SK-N-SH (cell line): ENCODE measurements at regions not wholly inside any gene's neighbourhood (a gene's known extent, or its start where the extent isn't known, plus 50 kb on each side); places are given as distances from the start of the nearest gene placed in this dataset.

Experiments used
- CTCF ChIA-PET: fragments of 300-600, 350-600 bp; formaldehyde crosslinking; extraction: SDS; loops from one replicate; lab custom pipeline; 2021; lab: Yijun Ruan, JAX
- POLR2A ChIA-PET: fragments of 350-600 bp; sonication (Branson Sonifier 250); formaldehyde crosslinking; extraction: SDS; loops from one replicate; lab custom pipeline; 2020; ENCODE audit warnings: antibody characterized with exemption, inconsistent platforms; lab: Yijun Ruan, JAX
- DNase-seq: peaks from one replicate; pipeline ENCODE4 v3.0.0; 2012
- H2AFZ ChIP-seq: fragments of 200-600 bp; sonication (generic); 2 replicates; pipeline ENCODE4 v1.8.1; 2016; ENCODE audit warnings: antibody characterized with exemption, mild to moderate bottlenecking, low read depth
- H3F3A ChIP-seq: fragments of 200-600 bp; sonication (generic); replicated peaks from 2 replicates; pipeline ENCODE3; 2016; ENCODE audit warnings: antibody characterized with exemption, mild to moderate bottlenecking; ENCODE audit not compliant: insufficient read depth
- H3K27ac ChIP-seq, 2 experiments: fragments of 200-500 bp in 1 of 2; fragments of 200-600 bp in 1 of 2; sonication (Bioruptor generic) in 1 of 2; sonication (generic), shearing (Covaris generic) in 1 of 2; 2 replicates each; pipeline versions ENCODE4 v1.5.1 to v1.6.1; 2014 to 2016; ENCODE audit warnings: low read depth in 2 of 2, inconsistent platforms in 1 of 2, low read length in 1 of 2, mild to moderate bottlenecking in 1 of 2, mixed read lengths in 1 of 2
- H3K27me3 ChIP-seq: fragments of 200-600 bp; sonication (generic), shearing (Covaris generic); 2 replicates; pipeline ENCODE4 v1.6.1; 2016; ENCODE audit warnings: mixed run types; ENCODE audit not compliant: insufficient read depth
- H3K36me3 ChIP-seq, 2 experiments: fragments of 200-500 bp in 1 of 2; fragments of 200-600 bp in 1 of 2; sonication (Bioruptor generic) in 1 of 2; sonication (generic) in 1 of 2; replicated peaks in 1 of 2; 2 replicates each; pipeline versions ENCODE3 to v1.5.1; 2014 to 2016; ENCODE audit warnings: low read length in 1 of 2, mild to moderate bottlenecking in 1 of 2; ENCODE audit not compliant: insufficient read depth in 2 of 2, control insufficient read depth in 1 of 2
- H3K4me1 ChIP-seq, 2 experiments: fragments of 200-500 bp in 1 of 2; fragments of 200-600 bp in 1 of 2; sonication (Bioruptor generic) in 1 of 2; sonication (generic), shearing (Covaris generic) in 1 of 2; 2 replicates each; pipeline versions ENCODE4 v1.5.1 to v1.6.1; 2014 to 2016; ENCODE audit warnings: low read depth in 1 of 2, low read length in 1 of 2, mixed run types in 1 of 2; ENCODE audit not compliant: insufficient read depth in 2 of 2, control insufficient read depth in 1 of 2
- H3K4me2 ChIP-seq: fragments of 200-600 bp; sonication (generic), shearing (Covaris generic); 2 replicates; pipeline ENCODE4 v1.6.1; 2017; ENCODE audit warnings: mixed run types
- H3K4me3 ChIP-seq, 2 experiments: fragments of 200-500 bp in 1 of 2; fragments of 200-600 bp in 1 of 2; sonication (Bioruptor generic) in 1 of 2; sonication (generic), shearing (Covaris generic) in 1 of 2; 2 replicates each; pipeline versions ENCODE4 v1.5.1 to v1.8.1; 2014 to 2016; ENCODE audit warnings: low read depth in 2 of 2, inconsistent platforms in 1 of 2, low read length in 1 of 2, mild to moderate bottlenecking in 1 of 2, mixed read lengths in 1 of 2, moderate library complexity in 1 of 2
- H3K79me2 ChIP-seq: fragments of 200-600 bp; sonication (generic); 2 replicates; pipeline ENCODE4 v1.8.1; 2017; ENCODE audit warnings: mild to moderate bottlenecking; ENCODE audit not compliant: insufficient read depth
- H3K9ac ChIP-seq: fragments of 200-600 bp; sonication (generic); 2 replicates; pipeline ENCODE4 v1.6.1; 2017; ENCODE audit warnings: mixed run types
- H3K9me2 ChIP-seq: fragments of 200-600 bp; sonication (generic); 2 replicates; pipeline ENCODE4 v1.6.1; 2017; ENCODE audit warnings: mixed run types
- H3K9me3 ChIP-seq: fragments of 200-600 bp; sonication (generic); 2 replicates; pipeline ENCODE4 v1.6.1; 2017; ENCODE audit warnings: mixed run types, mild to moderate bottlenecking, moderate library complexity
- H4K20me1 ChIP-seq: fragments of 200-600 bp; sonication (generic); 2 replicates; pipeline ENCODE4 v1.6.1; 2017; ENCODE audit warnings: mild to moderate bottlenecking, mixed run types; ENCODE audit not compliant: insufficient read depth
- CHD2 ChIP-seq: fragments of 150-350 bp; IDR thresholded peaks from 2 replicates; pipeline ENCODE4 v1.6.1; 2018; ENCODE audit warnings: low read length; ENCODE audit not compliant: partially characterized antibody
- ELF1 ChIP-seq: IDR thresholded peaks from 2 replicates; pipeline ENCODE4 v1.4.0; 2012
- EP300 ChIP-seq, 2 experiments: IDR thresholded peaks; 2 replicates each; pipeline versions ENCODE4 v1.4.0 to v1.6.1; 2012; ENCODE audit warnings: borderline replicate concordance in 1 of 2, low read depth in 1 of 2, low read length in 1 of 2
- EZH2phosphoT487 ChIP-seq: fragments of 200-600 bp; sonication (generic); IDR thresholded peaks from 2 replicates; pipeline ENCODE4 v1.6.1; 2017; ENCODE audit warnings: low read depth, mixed run types, mild to moderate bottlenecking, antibody characterized with exemption, moderate library complexity, borderline replicate concordance
- FOSL2 ChIP-seq: IDR thresholded peaks from 2 replicates; pipeline ENCODE4 v1.4.0; 2012; ENCODE audit warnings: low read depth, mild to moderate bottlenecking, moderate library complexity, borderline replicate concordance
- FOXJ3 ChIP-seq: sonication (generic); formaldehyde crosslinking; IDR thresholded peaks from 2 replicates; pipeline ENCODE4 v1.5.1; 2020; ENCODE audit warnings: mild to moderate bottlenecking, missing genetic modification reagents
- FOXM1 ChIP-seq: IDR thresholded peaks from 2 replicates; pipeline ENCODE4 v1.4.0; 2012; ENCODE audit warnings: low read depth, mild to moderate bottlenecking
- GATA2 ChIP-seq: sonication (generic); formaldehyde crosslinking; IDR thresholded peaks from 2 replicates; pipeline ENCODE4 v1.5.0; 2020; ENCODE audit warnings: mild to moderate bottlenecking, missing genetic modification reagents
- MEF2A ChIP-seq: IDR thresholded peaks from 2 replicates; pipeline ENCODE4 v1.4.0; 2012; ENCODE audit warnings: low read depth, borderline replicate concordance
- MXI1 ChIP-seq: IDR thresholded peaks from 2 replicates; pipeline ENCODE4 v1.6.1; 2012; ENCODE audit warnings: mild to moderate bottlenecking, low read depth, low read length, improper control_type of control experiment
- NRF1 ChIP-seq: IDR thresholded peaks from 2 replicates; pipeline ENCODE4 v1.6.1; 2012; ENCODE audit warnings: low read depth, mild to moderate bottlenecking, low read length
- RAD21 ChIP-seq: IDR thresholded peaks from 2 replicates; pipeline ENCODE4 v1.6.1; 2012; ENCODE audit warnings: mild to moderate bottlenecking, low read length
- RCOR1 ChIP-seq: fragments of 150-350 bp; IDR thresholded peaks from 2 replicates; pipeline ENCODE4 v1.6.1; 2017; ENCODE audit warnings: antibody characterized with exemption, low read length
- RFX5 ChIP-seq: IDR thresholded peaks from 2 replicates; pipeline ENCODE4 v1.6.1; 2012; ENCODE audit warnings: mild to moderate bottlenecking, improper control_type of control experiment, low read length
- WGBS: methylation state at CpG from one replicate; pipeline ENCODE4 v1.1.6; 2017; ENCODE audit warnings: low lambda C conversion rate; 5-methylcytosine and 5-hydroxymethylcytosine counted together
- TF ChIP-seq, protein P1 (sequence below): fragments of 150-350 bp; IDR thresholded peaks from 2 replicates; pipeline ENCODE4 v1.6.1; 2017; ENCODE audit warnings: antibody characterized with exemption, low read length, low read depth, borderline replicate concordance
- TF ChIP-seq, protein P2 (sequence below): fragments of 200-600 bp; sonication (generic); IDR thresholded peaks from 2 replicates; pipeline ENCODE4 v1.6.1; 2017; ENCODE audit warnings: antibody characterized with exemption, mild to moderate bottlenecking, moderate library complexity
- TF ChIP-seq, protein P3 (sequence below): IDR thresholded peaks from 2 replicates; pipeline ENCODE4 v1.4.0; 2012; ENCODE audit warnings: low read depth
- TF ChIP-seq, protein P4 (sequence below): fragments of 150-350 bp; IDR thresholded peaks from 2 replicates; pipeline ENCODE4 v1.6.1; 2016; ENCODE audit warnings: mild to moderate bottlenecking, low read depth, low read length
- TF ChIP-seq, protein P5 (sequence below): IDR thresholded peaks from 2 replicates; pipeline ENCODE4; 2012

DNA sequence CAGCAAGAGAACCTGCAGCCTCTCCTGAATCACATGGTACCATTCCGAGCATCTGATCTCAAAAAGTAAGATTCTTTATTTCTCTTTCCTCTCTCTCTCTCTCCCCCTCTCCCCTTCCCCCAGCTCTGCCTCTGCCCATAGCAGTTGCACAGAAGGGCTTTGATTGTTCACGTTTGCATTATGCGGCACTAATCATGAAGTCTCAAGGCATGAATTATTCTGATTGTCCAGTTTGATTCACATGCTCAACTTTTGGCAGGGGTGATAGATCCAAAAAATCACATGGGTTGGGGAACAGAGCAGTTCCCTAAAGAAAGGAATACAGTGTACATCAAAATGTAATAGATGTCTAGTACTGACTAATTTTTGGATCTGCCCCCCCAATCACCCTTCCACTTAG, 380.0 kb upstream of the SOX9 start:
- Histone ChIP-seq H4K20me1 (no peaks in the 10 kb centered on the region), H3K27me3 (no peaks in the 10 kb centered on the region), H3K36me3 (no peaks in the 10 kb centered on the region), H3K9ac (no peak overlapping the region), H3K4me3 (no peak overlapping the region), H3K79me2 (no peaks in the 10 kb centered on the region), H3F3A (no peaks in the 10 kb centered on the region), H3K27ac (no peak overlapping the region), H3K4me2 (no peak overlapping the region), H3K4me1 (no peaks in the 10 kb centered on the region), H3K9me2 (no peaks in the 10 kb centered on the region), H2AFZ (no peak overlapping the region), H3K9me3 (no peaks in the 10 kb centered on the region)
- POLR2A ChIA-PET: no interaction called here
- no peak for DNase-seq
- CTCF ChIA-PET: no interaction called here
- 84% methylated on average over 3 of the region's 3 CpGs for WGBS
- TF ChIP-seq RFX5 (no peak), ELF1 (no peak), MEF2A (no peak), FOXM1 (no peak), CHD2 (no peak), NRF1 (no peak), FOSL2 (no peak), MXI1 (no peak), RAD21 (no peak), EZH2phosphoT487 (no peak), GATA2 (CRISPR knock-in tag) (no peak), EP300 (IDR thresholded peaks at IDR 0.05; ENCODE audit: borderline replicate concordance in 1 of 2, low read depth in 1 of 2, low read length in 1 of 2) (no peak), FOXJ3 (CRISPR knock-in tag) (no peak), RCOR1 (no peak)
- TF ChIP-seq, protein P1, sequence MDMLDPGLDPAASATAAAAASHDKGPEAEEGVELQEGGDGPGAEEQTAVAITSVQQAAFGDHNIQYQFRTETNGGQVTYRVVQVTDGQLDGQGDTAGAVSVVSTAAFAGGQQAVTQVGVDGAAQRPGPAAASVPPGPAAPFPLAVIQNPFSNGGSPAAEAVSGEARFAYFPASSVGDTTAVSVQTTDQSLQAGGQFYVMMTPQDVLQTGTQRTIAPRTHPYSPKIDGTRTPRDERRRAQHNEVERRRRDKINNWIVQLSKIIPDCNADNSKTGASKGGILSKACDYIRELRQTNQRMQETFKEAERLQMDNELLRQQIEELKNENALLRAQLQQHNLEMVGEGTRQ: no peak
- TF ChIP-seq, protein P2, sequence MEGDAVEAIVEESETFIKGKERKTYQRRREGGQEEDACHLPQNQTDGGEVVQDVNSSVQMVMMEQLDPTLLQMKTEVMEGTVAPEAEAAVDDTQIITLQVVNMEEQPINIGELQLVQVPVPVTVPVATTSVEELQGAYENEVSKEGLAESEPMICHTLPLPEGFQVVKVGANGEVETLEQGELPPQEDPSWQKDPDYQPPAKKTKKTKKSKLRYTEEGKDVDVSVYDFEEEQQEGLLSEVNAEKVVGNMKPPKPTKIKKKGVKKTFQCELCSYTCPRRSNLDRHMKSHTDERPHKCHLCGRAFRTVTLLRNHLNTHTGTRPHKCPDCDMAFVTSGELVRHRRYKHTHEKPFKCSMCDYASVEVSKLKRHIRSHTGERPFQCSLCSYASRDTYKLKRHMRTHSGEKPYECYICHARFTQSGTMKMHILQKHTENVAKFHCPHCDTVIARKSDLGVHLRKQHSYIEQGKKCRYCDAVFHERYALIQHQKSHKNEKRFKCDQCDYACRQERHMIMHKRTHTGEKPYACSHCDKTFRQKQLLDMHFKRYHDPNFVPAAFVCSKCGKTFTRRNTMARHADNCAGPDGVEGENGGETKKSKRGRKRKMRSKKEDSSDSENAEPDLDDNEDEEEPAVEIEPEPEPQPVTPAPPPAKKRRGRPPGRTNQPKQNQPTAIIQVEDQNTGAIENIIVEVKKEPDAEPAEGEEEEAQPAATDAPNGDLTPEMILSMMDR: no peak
- TF ChIP-seq, protein P3, sequence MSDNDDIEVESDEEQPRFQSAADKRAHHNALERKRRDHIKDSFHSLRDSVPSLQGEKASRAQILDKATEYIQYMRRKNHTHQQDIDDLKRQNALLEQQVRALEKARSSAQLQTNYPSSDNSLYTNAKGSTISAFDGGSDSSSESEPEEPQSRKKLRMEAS: no peak
- TF ChIP-seq, protein P4, sequence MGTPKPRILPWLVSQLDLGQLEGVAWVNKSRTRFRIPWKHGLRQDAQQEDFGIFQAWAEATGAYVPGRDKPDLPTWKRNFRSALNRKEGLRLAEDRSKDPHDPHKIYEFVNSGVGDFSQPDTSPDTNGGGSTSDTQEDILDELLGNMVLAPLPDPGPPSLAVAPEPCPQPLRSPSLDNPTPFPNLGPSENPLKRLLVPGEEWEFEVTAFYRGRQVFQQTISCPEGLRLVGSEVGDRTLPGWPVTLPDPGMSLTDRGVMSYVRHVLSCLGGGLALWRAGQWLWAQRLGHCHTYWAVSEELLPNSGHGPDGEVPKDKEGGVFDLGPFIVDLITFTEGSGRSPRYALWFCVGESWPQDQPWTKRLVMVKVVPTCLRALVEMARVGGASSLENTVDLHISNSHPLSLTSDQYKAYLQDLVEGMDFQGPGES: no peak
- TF ChIP-seq, protein P5, sequence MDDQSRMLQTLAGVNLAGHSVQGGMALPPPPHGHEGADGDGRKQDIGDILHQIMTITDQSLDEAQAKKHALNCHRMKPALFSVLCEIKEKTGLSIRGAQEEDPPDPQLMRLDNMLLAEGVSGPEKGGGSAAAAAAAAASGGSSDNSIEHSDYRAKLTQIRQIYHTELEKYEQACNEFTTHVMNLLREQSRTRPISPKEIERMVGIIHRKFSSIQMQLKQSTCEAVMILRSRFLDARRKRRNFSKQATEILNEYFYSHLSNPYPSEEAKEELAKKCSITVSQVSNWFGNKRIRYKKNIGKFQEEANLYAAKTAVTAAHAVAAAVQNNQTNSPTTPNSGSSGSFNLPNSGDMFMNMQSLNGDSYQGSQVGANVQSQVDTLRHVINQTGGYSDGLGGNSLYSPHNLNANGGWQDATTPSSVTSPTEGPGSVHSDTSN: no peak
